Gastroesophageal sphincter (tissue), 4 donors: ENCODE measurements at regions not wholly inside any gene's neighbourhood (a gene's known extent, or its start where the extent isn't known, plus 50 kb on each side); places are given as distances from the start of the nearest gene placed in this dataset.

ENCODE experiments used
- ATAC-seq: fragments of 150-250 bp; one replicate; pipeline ENCODE4 v1.9.1; 2016; ENCODE audit warnings: mild to moderate bottlenecking, moderate library complexity
- H3K27ac ChIP-seq, 4 donors: fragments of 200-600 bp; sonication (generic) in 3 of 4; 1 replicate in 3 of 4; 2 replicates in 1 of 4; pipeline ENCODE4 v1.5.1; 2016 to 2019
- H3K27me3 ChIP-seq: fragments of 200-600 bp; sonication (generic); one replicate; pipeline ENCODE4 v1.5.1; 2019
- H3K36me3 ChIP-seq, 2 donors: fragments of 200-600 bp; sonication (generic); one replicate each; pipeline ENCODE4 v1.5.1; 2019; ENCODE audit warnings: control low read depth in 1 of 2
- H3K4me1 ChIP-seq, 3 donors: fragments of 200-600 bp; sonication (generic); 1 replicate in 2 of 3; 2 replicates in 1 of 3; pipeline ENCODE4 v1.5.1; 2016 to 2019; ENCODE audit warnings: control low read depth in 2 of 3
- H3K4me3 ChIP-seq, 2 donors: fragments of 200-600 bp; sonication (generic); one replicate each; pipeline ENCODE4 v1.5.1; 2019; ENCODE audit warnings: mild to moderate bottlenecking in 1 of 2, moderate library complexity in 1 of 2
- H3K9me3 ChIP-seq, 3 donors: fragments of 200-600 bp; sonication (generic); one replicate each; pipeline ENCODE4 v1.5.1; 2017 to 2019; ENCODE audit warnings: control low read depth in 2 of 3
- CTCF ChIP-seq, 4 experiments: fragments of 200-600 bp in 2 of 4; fragments of 450-650 bp in 2 of 4; sonication (generic) in 1 of 4; IDR thresholded peaks; one replicate each; pipeline ENCODE4 v1.5.1; 2017 to 2019; ENCODE audit warnings: antibody characterized with exemption in 4 of 4, mild to moderate bottlenecking in 2 of 4, moderate library complexity in 2 of 4
- EP300 ChIP-seq: sonication (generic); formaldehyde crosslinking; IDR thresholded peaks from one replicate; pipeline ENCODE4 v1.6.1; 2017; ENCODE audit warnings: antibody characterized with exemption, mild to moderate bottlenecking
- POLR2A ChIP-seq, 2 donors: fragments of 450-650 bp; IDR thresholded peaks; one replicate each; pipeline ENCODE4 v1.6.1; 2017; ENCODE audit warnings: antibody characterized with exemption in 2 of 2, mild to moderate bottlenecking in 2 of 2, moderate library complexity in 1 of 2
- POLR2AphosphoS5 ChIP-seq: sonication (generic); formaldehyde crosslinking; IDR thresholded peaks from one replicate; pipeline ENCODE4 v1.6.1; 2017; ENCODE audit warnings: antibody characterized with exemption
- WGBS, 2 donors: methylation state at CpG; one replicate each; pipeline ENCODE4 v1.1.5; 2018; ENCODE audit warnings: low coverage in 1 of 2; 5-methylcytosine and 5-hydroxymethylcytosine counted together

- TF ChIP-seq CTCF (IDR thresholded peaks at IDR 0.05) (no peak), EP300 (no peak), POLR2AphosphoS5 (no peak), POLR2A (IDR thresholded peaks at IDR 0.05) (no peak)
- no peak overlapping the region for H3K27ac ChIP-seq
- 40 to 75% methylated on average over 3 of the region's 3 CpGs for WGBS, 2 donors
- no peaks in the 10 kb centered on the region for H3K9me3 ChIP-seq
- H3K36me3 ChIP-seq = no peaks in the 10 kb centered on the region
- ATAC-seq = no peak
- no peaks in the 10 kb centered on the region for H3K27me3 ChIP-seq
- H3K4me3 ChIP-seq = no peak overlapping the region
- no peaks in the 10 kb centered on the region for H3K4me1 ChIP-seq
Observed at GRCh38 chr3:78293284-78293683, 1253.4 kb downstream of the ROBO2 start.

DNA sequence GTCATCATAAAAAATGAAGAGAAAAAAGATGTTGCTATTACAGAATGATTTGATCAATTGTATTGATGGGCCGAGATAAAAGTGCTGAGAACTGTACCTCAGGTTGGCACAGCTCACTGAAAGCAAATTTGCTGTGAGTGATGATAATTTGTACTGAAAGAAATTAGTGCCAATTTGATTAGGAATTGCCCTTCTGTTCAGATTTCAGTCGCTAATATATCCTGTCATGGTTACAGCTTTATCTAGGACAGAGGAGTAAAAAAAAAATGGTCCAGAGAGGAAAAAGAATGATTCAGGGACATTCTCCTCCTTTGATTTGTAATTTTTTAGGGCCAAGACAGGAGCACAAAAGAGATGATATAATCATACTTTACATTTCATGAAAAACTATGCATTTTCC lies 1264.2 kb downstream of the ROBO2 start:
- peaks cover 0 to 6% (median 0%) of the 10 kb centered on the region in 3 donors for H3K9me3 ChIP-seq
- no peak for ATAC-seq
- 75 to 80% methylated on average over 2 of the region's 2 CpGs for WGBS, 2 donors
- H3K27ac ChIP-seq = no peak overlapping the region
- H3K4me1 ChIP-seq = no peaks in the 10 kb centered on the region
- no peaks in the 10 kb centered on the region for H3K27me3 ChIP-seq
- no peaks in the 10 kb centered on the region for H3K36me3 ChIP-seq
- TF ChIP-seq EP300 (no peak), CTCF (IDR thresholded peaks at IDR 0.05) (no peak), POLR2A (IDR thresholded peaks at IDR 0.05) (no peak), POLR2AphosphoS5 (no peak)
- H3K4me3 ChIP-seq = no peak overlapping the region

- no peak for ATAC-seq
- no peaks in the 10 kb centered on the region for H3K36me3 ChIP-seq
- no peaks in the 10 kb centered on the region for H3K9me3 ChIP-seq
- no peaks in the 10 kb centered on the region for H3K4me1 ChIP-seq
- H3K27ac ChIP-seq = no peak overlapping the region
- TF ChIP-seq POLR2AphosphoS5 = no peak
- TF ChIP-seq CTCF (IDR thresholded peaks at IDR 0.05) = no peak
- TF ChIP-seq POLR2A (IDR thresholded peaks at IDR 0.05) = no peak
- no peak for TF ChIP-seq EP300
- WGBS, 2 donors = 72 to 87% methylated on average over 2 of the region's 2 CpGs
- no peak overlapping the region for H3K4me3 ChIP-seq
- no peaks in the 10 kb centered on the region for H3K27me3 ChIP-seq
Observed at GRCh38 chr3:78312851-78313250, 1273.0 kb downstream of the ROBO2 start.

- Histone ChIP-seq H3K4me1 (no peaks in the 10 kb centered on the region), H3K27me3 (no peaks in the 10 kb centered on the region), H3K36me3 (no peaks in the 10 kb centered on the region), H3K27ac (no peak overlapping the region), H3K9me3 (no peaks in the 10 kb centered on the region), H3K4me3 (no peak overlapping the region)
- WGBS, 2 donors = 81 to 82% methylated on average over 1 of the region's 1 CpG
- no peak for TF ChIP-seq EP300
- TF ChIP-seq POLR2A (IDR thresholded peaks at IDR 0.05) = no peak
- no peak for TF ChIP-seq POLR2AphosphoS5
- TF ChIP-seq CTCF (IDR thresholded peaks at IDR 0.05) = no peak
- ATAC-seq = no peak
Observed at GRCh38 chr3:78313332-78313731, 1273.4 kb downstream of the ROBO2 start.

- Histone ChIP-seq H3K27ac (no peak overlapping the region), H3K4me3 (no peak overlapping the region), H3K9me3 (no peaks in the 10 kb centered on the region), H3K27me3 (no peaks in the 10 kb centered on the region), H3K4me1 (no peaks in the 10 kb centered on the region), H3K36me3 (no peaks in the 10 kb centered on the region)
- ATAC-seq = no peak
- 56 to 62% methylated on average over 2 of the region's 2 CpGs for WGBS, 2 donors
- TF ChIP-seq EP300 = no peak
- no peak for TF ChIP-seq POLR2A (IDR thresholded peaks at IDR 0.05)
- no peak for TF ChIP-seq POLR2AphosphoS5
- no peak for TF ChIP-seq CTCF (IDR thresholded peaks at IDR 0.05)
Observed at GRCh38 chr3:78314327-78314726, 1274.4 kb downstream of the ROBO2 start.
